AG09319 (cell line): ENCODE measurements at regions not wholly inside any gene's neighbourhood (a gene's known extent, or its start where the extent isn't known, plus 50 kb on each side); places are given as distances from the start of the nearest gene placed in this dataset.

Experiments used
- DNase-seq: peaks from one replicate; pipeline ENCODE4 v3.0.0-alpha.2; 2010; ENCODE audit warnings: low read depth; ENCODE audit errors: extremely low read depth
- CTCF ChIP-seq: IDR thresholded peaks from 2 replicates; pipeline ENCODE4 v1.5.1; 2011; ENCODE audit warnings: low read depth, mild to moderate bottlenecking, inconsistent platforms, low read length, moderate library complexity

- DNase-seq, result no peak
- TF ChIP-seq CTCF, result no peak
These were observed 164.5 kb downstream of the TOMM20 start for GRCh38 chr1:234963904-234964702.

- no peak for DNase-seq
- TF ChIP-seq CTCF, result no peak
These were observed 165.3 kb downstream of the TOMM20 start for GRCh38 chr1:234963180-234963903.

GRCh38 chr1:234962340-234962989 is 166.2 kb downstream of the TOMM20 start:
- no peak for TF ChIP-seq CTCF
- DNase-seq, result peak; percentile 98

GRCh38 chr1:234961456-234962339 is 166.9 kb downstream of the TOMM20 start:
- DNase-seq, result peak; percentile 92

GRCh38 chr1:234960722-234961455 is 167.7 kb downstream of the TOMM20 start:
- no peak for TF ChIP-seq CTCF
- no peak for DNase-seq

More at GRCh38 chr1:234961456-234962339, 166.9 kb downstream of the TOMM20 start:
- no peak for TF ChIP-seq CTCF
